ENCODE measurements at regions not wholly inside any gene's neighbourhood (a gene's known extent, or its start where the extent isn't known, plus 50 kb on each side); places are given as distances from the start of the nearest gene placed in this dataset.

GRCh38 chr6:85396159-85396808, 53.6 kb upstream of the NT5E start:
- no peak for DNase-seq

DNA sequence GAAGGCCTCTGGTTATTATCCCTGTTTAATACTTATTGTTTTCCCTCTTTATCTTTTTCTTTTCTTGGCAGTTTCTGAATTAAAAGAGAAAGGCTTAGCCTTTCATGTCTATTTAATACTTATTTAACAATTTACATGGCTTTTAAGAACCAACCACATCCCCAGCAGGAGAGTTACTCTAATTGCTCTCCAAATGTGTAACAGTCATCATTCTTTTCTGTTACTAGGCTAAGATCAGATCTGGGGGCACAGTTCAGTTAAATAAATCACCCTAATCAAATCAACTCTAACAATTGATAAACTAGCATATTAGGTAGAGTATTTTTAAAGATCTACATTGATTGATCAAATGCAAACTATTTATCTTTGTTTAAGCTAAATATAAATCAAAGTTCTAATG, 54.1 kb upstream of the NT5E start:
- DNase-seq: no peak

- no peak for DNase-seq
These were observed 54.9 kb upstream of the NT5E start for GRCh38 chr6:85394853-85395538.

GRCh38 chr6:85394199-85394598, 55.7 kb upstream of the NT5E start:
- no peak for DNase-seq

GRCh38 chr6:85392379-85392778, 57.5 kb upstream of the NT5E start:
- DNase-seq: no peak

DNA sequence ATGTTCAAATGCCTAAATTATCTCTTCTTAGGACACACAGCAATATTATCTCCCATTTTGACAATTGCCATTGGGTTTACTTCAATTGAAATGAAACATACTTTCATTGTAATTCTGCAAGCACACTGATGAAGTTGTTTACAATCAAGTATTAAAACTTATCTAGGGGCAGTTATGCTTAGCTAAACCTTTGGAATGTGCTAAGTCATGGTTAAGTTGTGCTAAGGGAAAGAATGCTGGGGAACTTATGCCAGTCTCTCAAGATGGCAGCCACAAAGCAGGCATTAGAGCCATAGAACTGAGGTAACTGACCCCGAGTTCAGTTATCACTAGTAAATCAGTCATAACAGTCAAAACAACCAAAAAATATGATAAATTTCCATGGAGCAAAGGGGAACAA, 59.1 kb upstream of the NT5E start:
- DNase-seq: no peak

DNA sequence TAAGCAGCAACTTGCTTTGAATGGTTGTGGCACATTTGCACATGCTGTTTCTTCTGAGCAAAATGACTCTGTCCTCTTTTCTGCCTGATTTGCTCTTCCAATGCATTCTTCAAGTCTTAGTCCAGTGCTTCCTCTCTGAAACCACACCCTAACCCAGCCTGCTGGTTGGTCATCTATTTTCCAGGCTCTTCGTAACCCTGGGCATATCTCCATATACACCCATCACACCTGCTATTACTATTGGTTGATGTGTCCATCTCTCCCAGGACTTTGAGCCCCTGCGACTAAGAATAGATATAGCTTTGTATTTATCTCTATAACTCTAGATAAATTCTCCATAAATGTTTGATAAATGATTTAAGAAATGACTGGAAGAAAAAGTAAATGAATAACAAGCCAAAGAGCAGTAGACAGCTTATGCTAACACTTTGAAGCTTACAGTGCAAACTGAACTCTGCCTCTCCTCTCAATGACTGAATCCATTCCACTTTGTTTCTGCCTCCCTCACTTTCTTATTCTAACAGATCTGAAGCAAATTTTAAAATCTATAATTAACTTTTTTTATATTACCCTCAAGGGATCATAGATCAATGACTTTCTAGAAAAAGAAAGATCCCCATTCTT, 59.7 kb upstream of the NT5E start:
- no peak for DNase-seq

- no peak for DNase-seq
These were observed 60.6 kb upstream of the NT5E start for GRCh38 chr6:85389151-85389797.

GRCh38 chr6:85388531-85388930, 61.4 kb upstream of the NT5E start:
- DNase-seq: no peak

DNA sequence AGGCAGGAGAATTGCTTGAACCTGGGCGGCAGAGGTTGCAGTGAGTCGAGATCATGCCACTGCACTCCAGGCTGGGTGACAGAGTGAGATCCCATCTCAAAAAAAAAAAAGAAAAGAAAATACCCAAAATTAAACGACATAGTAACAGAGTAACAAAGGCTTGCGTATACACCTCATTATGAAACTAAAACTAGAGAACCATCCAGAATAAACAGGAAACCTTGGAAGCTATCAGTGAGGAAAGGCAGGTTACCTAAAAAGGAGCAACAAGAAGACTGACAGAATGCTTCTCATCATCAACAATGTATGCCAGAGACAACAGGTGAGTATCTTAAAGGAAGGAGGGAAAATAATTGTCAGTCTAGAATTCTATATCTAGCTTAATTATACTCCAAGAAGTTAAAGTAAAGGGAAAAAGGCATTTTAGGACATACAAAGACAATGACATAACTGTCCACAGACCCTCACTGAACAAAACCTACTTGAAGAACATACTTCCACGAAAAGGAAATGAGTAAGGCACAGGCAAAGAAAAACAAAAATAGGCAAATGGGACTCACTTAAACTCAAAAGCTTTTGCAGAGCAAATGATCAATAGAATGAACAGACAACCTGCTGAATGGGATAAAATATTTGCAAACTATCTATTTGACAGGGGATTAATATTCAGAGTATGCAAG, 64.1 kb upstream of the NT5E start:
- no peak for DNase-seq

DNA sequence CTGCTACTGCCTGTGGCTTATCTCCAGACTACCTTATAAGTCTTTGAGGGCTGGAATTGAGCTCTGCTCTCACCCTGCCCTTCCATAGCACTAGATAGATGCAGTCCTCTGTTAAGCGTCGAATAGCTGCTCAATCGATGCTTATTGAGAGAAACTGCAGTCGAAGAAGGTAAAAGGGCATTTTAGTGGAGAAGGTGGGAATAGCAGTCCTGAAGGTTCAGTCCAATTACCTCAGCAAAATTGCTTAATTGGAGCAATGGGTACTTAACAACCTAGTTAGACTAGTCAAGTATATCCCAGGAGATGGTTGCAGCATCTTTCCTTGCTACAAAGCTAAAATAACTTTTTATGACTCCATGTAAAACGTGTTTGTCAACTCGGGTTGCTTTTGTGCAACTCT, 66.8 kb upstream of the NT5E start:
- DNase-seq: no peak

DNA sequence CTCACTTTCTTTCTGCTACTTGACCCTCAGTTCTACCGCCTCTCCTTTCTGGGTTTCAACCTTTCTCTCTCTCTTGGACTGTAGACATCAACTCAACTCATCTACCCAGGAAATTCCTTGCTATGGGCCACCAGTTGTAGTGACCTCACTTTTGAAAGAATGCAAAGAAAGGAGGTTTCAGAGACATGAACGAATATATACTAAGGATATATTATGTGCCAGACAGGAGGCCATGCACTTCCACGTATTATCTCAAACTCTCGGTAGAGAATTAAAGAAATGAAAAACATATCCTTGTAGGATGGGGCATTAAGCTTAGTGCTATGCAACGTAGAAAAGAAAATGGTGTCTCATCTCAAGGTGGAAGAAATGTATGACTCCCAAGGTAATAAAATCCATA, 67.3 kb upstream of the NT5E start:
- DNase-seq: no peak

GRCh38 chr6:85372915-85373270, 77.0 kb upstream of the NT5E start:
- no peak for DNase-seq

DNA sequence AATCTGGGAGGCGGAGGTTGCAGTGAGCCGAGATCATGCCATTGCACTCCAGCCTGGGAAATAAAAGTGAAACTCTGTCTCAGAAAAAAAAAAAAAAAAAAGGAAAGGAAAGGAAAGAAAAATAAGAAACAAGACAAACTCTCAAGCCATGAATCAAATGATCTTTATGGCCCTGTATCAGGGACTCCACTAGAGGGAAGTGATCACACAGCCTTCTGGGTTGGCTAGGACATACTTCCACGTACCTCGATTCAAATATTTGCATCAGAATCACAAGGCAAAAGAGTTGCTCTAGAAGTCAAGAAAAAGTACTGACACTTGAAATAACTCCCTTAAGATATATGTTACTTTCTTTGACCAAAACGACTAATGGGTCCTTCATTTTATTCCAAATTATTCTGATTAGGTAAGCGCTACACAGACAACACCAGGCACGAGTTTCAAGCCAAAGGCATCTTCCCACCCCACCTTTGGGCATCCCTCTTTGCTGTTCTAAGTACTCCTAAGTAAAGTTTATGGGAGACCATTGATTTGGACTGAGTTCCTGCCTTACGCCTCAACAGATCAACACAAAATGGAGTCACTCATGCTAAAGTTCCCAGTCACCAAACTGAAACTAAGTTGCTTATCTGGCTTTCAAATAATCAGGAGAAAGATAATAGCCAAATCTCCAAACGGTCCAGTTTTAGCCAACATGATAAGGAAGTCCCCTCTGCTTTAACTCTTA, 77.5 kb upstream of the NT5E start:
- DNase-seq: no peak

GRCh38 chr6:85368631-85369030, 81.3 kb upstream of the NT5E start:
- DNase-seq: no peak

GRCh38 chr6:85364344-85364743, 85.5 kb upstream of the NT5E start:
- DNase-seq: no peak

GRCh38 chr6:85363870-85364269, 86.0 kb upstream of the NT5E start:
- DNase-seq: no peak

DNA sequence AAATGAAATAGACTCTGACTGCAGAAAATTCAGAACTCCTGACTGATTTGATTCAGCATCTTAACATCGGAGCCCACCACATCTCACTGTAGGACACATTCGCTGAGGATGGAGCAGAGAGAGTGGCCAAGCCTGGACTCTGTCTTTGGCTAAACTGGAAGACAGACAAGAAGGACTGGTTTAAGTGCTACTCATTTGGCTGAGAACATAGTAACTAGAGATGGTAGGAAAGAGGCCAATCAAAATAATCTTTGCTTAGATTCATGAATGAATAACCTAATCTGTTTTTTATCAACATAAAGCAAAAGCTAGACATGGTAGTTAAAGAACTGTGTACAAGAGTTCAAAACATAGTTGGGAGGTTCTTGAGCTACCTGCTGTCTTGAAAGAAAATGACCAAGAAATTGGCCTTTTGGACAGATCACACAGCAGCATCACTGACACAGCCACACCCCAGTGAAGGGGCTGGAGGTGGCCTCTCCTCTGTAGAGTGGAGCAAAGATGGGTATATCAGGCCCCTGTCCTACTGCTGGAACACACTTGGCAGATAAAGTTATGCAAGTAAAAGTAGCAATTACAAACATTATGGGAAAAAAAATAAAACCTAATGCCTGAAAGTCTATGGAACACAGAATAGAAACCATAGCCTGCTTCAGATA, 87.1 kb upstream of the NT5E start:
- no peak for DNase-seq

- no peak for DNase-seq
These were observed 88.3 kb upstream of the NT5E start for GRCh38 chr6:85361643-85362014.

- no peak for DNase-seq
These were observed 88.9 kb upstream of the NT5E start for GRCh38 chr6:85360794-85361642.

DNA sequence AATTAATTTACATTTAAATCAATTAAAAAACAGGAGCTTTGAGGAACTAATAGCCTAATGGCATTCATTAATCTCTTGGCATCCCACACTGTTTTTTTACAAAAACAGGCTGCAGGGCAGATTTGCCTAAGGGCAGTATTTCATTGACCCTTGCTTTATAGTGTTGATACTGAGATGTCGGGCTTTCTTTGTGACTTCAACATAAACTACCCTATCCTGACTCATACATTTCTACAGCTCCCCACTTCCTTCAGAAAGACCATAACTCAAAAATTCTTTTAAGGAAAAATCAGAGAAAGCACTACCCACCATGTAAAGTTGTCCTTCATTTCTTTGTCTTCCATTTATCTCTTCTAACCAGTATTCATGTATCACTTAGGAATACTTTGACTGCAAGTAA, 92.2 kb upstream of the NT5E start:
- no peak for DNase-seq

All from NCI-H1105 (cell line).